ENCODE measurements at regions not wholly inside any gene's neighbourhood (a gene's known extent, or its start where the extent isn't known, plus 50 kb on each side); places are given as distances from the start of the nearest gene placed in this dataset.

GRCh38 chr20:43393052-43393451 lies 64.6 kb upstream of the SRSF6 start:
- TF ChIP-seq CTCF (IDR thresholded peaks at IDR 0.05; ENCODE audit: insufficient read depth, low read length) (no peak), POLR2AphosphoS5 (IDR thresholded peaks at IDR 0.05; ENCODE audit: low read depth) (no peak), GABPA (IDR thresholded peaks at IDR 0.05; ENCODE audit: low read depth) (no peak), REST (IDR thresholded peaks at IDR 0.05; ENCODE audit: insufficient replicate concordance, low read depth) (no peak)

All from HL-60 (cell line).